Heart left ventricle (tissue), 13 donors: ENCODE measurements at regions not wholly inside any gene's neighbourhood (a gene's known extent, or its start where the extent isn't known, plus 50 kb on each side); places are given as distances from the start of the nearest gene placed in this dataset.

Experiments
- CTCF ChIP-seq, 12 donors: fragments of 200-600 bp; sonication (generic) in 4 of 12; IDR thresholded peaks; one replicate each; pipeline versions ENCODE4 v1.5.0 to v1.8.0; 2018 to 2022; ENCODE audit warnings: antibody characterized with exemption in 12 of 12, mild to moderate bottlenecking in 5 of 12
- POLR2A ChIP-seq, 2 donors: fragments of 450-650 bp; IDR thresholded peaks; one replicate each; pipeline ENCODE4 v1.6.1; 2017; ENCODE audit warnings: antibody characterized with exemption in 2 of 2, mild to moderate bottlenecking in 2 of 2, moderate library complexity in 2 of 2
- donor health status: ischemic (EF 13 %, LVEDD 7.1; RV severe dilation, severe dysfunction).
- donor health status: DM: no; HTN: yes; CAD: no.
- donor health status: DM: no; HTN: no; CAD: no.
- donor health status: ischemic (EF 25% LVEDD 6.9; RV normal size, moderate dysfunction).
- donor health status: ischemic (EF 25% LVEDD 5.7; RV mildly dilated, moderate dysfunction).
- donor health status: ischemic (EF 35%, LVEDD 5.7; RV mildly dilated, moderate dysfunction).
- donor health status: nonischemic (EF 11% LVEDD 7.7; RV severe dilation, severe dysfunction).
- donor health status: DM: yes; HTN: yes; CAD: no.
- donor health status: PGD.
- donor health status: ischemic (EF 29% LVEDD 5.4; RV normal size, mild dysfunction).
- donor health status: nonischemic (EF 23%, LVEDD 6.1; RV moderate dilation, normal function).

GRCh38 chr12:102551186-102551585 lies 70.8 kb upstream of the IGF1 start:
- TF ChIP-seq CTCF (IDR thresholded peaks at IDR 0.05) (no peak), POLR2A (IDR thresholded peaks at IDR 0.05) (no peak)
